Fibroblast of gingiva (primary cell): ENCODE measurements at regions not wholly inside any gene's neighbourhood (a gene's known extent, or its start where the extent isn't known, plus 50 kb on each side); places are given as distances from the start of the nearest gene placed in this dataset.

ENCODE experiments used
- DNase-seq: peaks from one replicate; pipeline ENCODE4 v3.0.0-alpha.2; 2011; ENCODE audit warnings: low read depth

DNA sequence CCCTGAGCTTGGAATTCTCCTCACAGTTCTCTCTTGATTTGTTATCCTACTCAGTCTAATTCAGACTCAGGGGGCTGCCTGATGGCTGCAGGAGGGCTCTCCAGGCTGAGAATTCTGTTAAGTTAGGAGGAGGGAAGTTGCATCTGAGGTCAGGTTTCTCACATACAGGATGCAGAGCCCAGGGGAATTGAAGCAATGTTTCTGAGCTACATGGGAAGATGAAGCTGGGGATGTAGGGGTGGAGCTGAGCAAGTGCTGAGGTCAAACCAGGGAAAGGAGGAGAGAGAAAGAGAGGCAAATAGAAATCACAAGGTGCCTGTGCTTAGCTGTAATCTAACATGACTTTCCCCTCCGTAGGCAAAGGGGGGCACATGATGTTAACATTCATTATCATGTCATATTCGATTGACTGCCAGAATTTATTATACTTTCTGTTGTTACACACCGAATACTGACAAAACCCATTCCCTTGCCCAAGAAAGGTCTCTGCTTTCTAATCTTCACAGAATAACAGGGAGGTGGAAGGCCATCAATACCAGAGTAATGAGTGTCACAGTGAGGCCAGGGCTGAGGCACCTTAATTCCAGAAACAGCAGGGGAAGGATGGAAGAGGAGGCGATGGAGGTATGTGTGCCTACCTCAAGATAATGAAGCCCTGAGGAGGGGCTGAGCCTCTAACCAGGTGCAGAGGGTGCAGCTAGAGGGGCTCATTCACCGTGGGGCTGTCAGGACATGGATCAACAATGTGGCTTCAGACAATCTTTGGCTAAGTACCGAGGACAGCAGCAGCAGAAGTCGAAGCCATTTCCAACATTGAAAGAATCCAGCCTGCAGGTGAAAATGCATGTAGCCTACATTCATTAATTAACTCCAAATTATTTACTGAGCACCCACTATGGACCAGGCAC, 205.4 kb upstream of the SNX19 start:
- DNase-seq = no peak

DNA sequence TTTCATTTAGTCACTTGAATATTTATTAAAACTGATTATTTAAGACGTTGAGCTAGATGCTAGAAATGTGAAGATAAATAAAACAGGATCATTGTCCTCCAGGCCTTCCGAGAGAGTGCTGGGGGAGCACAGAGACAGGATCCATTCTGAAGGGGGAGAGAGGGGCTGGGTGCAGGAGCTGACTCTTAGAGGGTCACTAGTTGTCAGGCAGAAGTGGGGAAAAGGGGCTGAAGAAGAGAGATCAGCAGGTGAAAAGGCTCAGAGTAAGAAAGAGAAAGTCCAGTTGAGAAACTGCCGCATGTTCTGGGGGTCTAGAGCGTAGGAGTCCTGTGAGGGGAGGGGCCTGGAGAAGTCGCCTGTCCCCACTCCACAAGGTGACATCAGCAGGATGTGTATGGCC, 206.2 kb upstream of the SNX19 start:
- DNase-seq = no peak

DNA sequence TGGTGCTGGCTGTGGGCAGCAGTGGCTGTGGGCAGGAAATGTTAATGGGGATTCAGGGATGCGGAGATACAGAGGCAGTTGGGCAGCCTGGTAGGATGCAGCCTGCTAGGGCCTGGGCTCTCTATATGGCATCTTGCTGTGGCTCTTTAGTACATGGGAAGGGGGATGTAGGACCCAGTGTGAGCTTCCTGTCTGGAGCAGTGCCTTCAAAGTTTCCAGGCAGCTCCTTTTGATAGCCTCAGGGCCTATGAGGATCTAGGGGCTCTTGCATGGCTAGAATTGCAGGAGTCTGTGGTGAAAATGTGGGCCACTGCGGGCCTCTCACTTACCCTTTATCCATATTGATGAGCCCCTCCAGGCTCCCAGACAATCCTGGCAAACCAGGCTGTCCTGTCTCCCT, 213.2 kb upstream of the SNX19 start:
- no peak for DNase-seq

DNA sequence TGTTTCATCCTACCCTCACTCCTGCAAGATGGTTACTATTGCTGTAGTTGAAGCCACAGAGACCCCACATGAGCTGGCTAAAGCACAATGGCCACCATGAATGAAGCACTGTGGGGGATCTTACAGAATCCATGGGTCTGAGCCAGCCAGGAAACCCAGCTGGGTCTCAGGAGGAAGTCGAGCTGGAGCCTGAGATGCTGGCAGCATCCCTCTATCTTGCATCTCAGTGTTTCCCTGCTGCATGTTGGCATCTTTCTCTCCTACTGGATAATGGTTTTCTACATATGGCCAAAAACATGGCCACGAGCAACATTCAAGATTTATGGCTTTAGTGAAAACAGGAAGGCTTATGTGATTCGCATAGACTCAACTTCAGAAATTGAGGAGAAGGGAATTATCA, 219.3 kb upstream of the SNX19 start:
- DNase-seq = no peak

DNA sequence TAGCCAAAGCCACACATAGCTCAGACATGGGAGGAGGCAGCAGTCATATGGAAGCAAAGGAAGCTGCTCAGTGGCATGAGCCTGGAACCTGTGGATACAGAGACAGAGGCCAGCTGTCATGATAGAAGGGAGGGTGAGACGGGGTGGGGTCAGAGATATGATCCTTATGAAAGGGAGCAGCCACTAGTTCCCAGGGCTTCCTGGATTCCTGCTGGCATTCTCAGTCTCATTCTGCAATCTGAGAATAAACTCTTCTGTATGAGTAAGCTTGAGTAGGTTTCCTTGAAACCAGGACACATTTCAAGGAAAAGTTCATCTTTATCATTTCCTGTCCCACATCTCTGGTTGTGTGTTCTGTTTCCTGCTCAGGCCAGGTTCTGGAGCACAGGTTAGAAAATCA, 220.2 kb upstream of the SNX19 start:
- DNase-seq = no peak

DNA sequence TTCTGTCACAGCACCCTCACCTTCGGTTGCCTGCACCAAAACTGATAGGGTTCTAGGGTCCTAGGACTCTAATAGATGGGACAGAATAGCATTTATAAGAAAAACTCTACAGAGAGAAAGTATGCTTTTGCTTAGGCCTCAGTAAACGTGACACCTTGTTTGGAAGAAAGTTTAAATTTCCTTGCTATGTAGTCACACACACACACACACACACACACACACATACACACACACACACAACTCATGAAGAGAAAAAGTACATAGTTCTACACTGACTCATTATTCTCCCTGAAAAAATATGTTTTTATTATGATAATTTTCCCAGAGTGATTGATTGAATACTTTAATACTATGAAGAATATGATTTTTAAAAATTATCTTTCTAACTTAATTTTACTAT, 220.8 kb upstream of the SNX19 start:
- no peak for DNase-seq

DNA sequence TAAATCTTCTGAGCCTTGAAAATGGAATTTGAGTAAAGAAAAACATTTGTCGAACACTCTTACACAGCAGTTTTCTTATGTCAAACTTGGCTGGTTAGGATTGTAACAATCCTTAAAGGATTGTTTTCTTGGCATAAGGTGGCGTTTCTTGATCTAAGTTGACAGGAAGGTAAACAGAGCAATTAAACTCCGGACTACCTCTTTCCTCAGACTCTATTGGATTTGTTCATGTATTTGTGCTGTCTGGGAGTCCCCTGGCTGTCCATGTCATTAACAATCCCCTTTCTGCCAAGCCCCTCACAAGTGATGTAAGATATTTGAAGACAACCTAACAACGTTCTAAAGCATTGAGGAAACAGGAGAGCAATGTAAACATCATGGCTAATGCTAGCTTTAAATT, 222.5 kb upstream of the SNX19 start:
- no peak for DNase-seq

DNA sequence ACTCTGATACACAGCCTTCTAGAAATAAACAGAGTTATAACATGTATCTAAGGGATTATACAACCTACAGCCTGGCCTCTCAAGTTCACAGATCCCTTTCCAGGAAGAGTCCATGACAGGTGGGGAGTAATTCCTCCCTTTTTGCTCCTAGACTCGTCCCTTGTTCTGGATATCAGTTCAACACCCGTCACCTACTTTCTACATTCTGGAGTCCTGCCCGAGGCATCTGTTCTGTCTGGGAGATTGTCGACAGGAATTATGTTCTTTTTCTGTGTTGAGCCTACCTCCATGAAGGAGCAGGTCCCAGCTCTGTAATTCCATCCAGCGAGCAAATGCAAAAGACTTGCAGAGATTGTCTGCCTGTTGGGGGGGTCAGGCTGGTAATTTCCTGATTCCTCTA, 224.6 kb upstream of the NTM start:
- DNase-seq = no peak

DNA sequence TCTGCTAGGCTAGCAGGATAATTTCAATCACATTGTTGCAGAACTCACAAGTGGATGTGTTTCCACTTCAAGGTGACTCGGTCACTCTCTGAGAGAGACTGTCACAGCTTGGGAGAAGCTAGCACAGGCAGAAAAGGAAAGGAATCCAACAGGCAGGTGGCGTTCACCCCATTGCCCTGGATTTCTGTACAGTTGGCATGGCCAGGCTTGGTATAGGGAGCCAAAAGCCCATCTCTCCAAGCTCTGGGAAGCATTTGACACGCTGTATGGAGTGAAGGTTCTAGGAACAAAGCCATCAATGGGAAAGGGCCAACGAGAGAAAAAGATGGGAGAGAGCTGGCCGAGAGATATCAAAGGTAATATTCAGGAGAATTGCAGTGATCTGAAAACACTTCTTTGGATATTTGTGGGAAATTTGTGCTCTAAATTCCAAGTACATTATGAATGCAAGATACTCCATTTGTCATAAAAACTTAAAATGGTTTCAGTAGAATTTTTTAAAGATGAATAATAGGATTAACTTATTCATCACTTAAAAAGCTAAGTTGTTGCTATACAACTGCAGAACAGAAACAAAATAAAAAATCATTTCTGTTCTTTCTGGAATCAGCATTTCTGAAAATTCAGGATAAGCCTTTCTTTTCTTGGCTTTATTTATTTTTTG, 223.5 kb upstream of the NTM start:
- no peak for DNase-seq

DNA sequence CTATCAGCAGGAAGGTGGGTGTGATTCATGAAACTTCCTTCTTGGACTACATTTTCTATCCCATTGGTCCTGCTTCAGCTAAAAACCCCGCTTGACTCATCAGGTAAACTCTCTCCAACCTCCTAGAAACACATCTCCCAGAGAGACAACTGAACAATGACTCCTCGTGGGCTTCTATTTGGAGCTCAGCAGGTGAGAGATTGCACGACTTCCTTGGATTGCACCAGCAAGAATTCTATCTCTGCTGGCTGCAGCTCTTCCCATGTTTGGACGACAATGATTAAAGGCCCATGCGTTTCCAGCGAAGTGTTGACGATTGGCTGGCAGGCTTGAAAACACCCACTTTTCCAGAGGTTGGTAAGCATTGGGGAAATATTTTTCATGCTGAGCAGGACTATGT, 216.1 kb upstream of the NTM start:
- no peak for DNase-seq

DNA sequence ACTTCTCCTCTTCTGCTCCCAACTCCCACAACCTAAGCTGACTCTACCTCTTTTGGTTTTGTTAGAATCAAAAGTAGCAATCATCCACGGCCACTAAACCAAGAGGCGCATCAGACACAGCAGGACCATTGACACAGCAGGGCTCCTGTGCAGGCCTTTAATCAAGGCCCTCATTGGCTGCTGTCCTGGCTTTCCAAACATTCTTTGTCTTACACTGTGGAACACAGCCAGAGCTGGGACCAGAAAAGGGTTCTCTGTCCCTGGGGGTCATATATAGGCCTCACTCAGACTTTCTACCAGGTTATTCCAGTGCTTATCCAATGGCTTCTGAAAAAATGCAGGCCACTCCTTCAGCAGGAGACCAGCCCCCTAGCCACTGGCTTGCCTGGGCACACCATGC, 212.7 kb upstream of the NTM start:
- DNase-seq = no peak

DNA sequence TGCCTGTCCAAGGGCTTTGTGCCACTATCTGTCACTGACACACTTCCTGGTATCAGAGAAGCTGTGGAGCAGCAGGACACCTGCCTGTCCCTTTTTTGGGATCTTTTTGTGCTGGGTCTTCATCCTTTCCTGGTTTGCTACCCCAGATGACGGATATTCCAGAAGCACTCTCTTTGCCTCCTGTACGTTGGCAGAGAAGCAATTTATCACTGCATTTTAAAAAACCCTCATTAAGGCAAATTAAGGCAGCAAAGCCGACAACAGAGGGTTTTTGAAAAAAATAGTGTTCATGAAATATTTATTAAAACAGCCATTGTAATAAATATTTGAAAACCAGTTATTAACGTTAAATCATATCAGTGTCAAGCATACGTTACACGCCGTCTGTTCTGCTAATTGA, 209.6 kb upstream of the NTM start:
- DNase-seq = no peak

DNA sequence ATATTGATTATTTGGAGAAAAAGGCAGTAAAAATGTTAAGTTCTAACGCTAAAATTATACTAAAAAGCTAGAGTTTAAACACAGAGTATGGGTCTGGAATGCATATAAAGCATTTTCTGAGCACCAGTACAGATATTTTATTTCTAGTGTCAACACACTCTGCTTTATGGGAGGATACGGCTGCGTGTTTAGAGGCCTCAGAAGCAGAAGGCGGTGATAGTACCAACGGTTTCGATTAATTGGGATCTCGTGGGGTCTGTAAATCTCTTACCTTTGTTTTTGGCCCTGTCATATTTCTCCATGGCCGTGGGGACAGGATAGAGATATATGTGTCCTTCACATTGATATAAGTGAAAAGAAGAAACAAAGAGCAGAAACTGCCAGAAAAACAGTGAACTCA, 206.8 kb upstream of the NTM start:
- DNase-seq = no peak

DNA sequence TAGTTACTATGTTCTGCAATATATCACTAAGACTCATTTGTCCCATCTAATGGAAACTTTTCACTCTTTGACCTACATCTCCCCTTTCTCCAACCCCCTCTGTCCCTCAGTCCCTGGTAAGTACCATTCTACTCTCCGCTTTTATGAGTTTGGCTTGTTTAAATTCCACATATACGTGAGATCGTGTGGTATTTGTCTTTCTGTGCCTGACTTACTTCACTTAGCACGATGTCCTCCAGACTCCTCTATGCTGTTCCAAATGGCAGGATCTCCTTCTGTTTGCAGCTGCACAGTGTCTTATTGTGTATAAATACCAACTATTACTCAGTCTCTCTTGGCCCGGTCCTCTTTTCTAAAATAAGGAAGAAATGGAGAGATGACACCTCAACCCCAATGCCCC, 205.4 kb upstream of the NTM start:
- no peak for DNase-seq

DNA sequence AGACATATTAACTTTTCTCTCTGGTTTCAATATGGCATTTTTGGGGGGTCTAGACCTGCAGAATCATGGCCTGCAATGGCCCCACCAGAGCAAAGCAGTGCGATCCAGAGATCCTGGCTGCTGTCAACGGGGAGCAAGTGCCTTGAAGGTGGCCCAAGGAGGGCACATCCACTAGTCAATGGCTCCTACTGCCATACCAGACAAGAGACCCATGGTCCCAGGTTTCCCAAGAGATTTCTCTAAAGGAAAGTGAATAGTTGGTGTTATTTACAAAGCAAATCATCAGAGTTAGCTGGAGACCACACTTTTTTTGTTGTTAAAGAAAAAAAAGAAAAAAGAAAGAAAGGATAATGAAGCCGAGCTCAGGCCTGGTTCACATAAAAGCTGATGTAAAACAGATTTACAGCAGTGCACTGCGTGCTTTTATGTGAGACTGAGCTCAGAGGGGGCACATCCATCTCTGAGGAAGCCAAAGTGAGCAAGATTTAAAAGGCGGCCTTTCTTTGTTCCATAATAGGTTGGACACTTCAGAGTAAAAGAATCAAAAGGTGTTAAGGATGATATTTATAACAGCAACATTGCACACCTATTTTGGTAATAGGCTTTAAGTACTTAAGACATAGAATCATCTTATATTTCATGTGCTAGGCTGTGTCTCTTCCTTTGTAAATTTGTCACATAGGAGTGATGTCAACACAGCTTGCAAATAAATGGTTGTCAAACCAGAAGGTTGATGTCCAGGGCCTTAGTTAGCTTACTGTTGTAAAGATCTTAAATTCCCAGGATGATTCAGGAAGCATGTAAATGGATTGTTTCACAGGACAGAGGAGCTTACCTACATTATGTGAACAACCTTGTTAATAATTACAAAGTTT, 201.3 kb upstream of the NTM start:
- DNase-seq = no peak

DNA sequence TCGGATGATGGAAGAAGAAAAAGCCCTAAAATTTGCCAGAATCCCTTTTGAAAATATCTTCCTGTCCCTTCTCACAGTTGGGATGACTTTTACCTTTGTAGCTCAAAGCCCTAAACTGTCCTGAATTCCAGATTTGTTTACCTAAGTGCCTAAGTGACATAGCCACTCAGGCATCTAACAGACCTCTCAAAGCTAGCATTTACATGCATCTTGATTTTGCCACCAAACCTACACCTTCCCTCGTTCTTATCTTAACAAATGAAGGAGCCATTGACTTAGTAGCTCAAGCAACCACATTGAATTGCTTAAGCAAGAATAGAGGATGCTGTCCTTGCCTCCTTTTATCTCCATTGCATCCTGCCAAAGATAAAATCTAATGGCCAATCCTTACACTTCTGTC, 198.4 kb upstream of the NTM start:
- no peak for DNase-seq

DNA sequence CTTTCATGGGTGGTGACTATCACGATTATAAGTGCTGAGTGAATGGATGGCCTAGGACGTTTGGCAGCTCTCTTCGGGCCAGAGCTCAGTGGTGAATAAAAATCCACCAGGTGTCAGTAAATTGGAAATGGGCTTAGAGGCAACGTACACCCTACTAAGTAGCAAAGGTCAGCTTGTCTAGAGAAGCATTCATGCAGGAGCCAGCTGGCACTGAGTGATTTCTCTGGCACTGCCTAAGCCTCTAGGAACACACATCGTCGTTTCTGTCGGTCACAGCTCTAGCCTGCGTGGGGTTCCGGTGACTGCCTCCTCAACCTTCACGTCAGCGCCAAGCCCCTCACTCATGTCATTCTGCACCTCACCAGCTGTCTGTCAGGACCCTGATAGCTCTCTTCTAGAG, 192.4 kb upstream of the NTM start:
- no peak for DNase-seq

DNA sequence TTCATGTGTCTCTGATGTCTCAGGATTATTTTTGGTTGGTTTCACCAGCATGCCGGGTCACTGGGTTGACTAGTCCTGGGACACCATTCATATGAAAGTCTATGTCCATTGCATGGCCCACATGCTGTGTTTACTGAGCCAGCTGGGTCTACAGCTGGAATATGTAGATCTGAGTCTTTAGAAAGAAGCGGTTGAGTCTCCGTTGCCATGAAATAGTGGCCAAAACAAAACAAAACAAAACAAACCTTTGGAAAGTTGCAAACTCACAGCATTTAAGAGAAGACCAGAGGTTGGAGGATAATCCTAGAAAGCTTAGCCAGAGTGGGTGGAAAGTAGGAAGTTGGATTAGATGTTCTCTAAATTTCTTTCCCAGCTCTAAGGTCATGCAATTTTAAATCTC, 191.8 kb upstream of the NTM start:
- DNase-seq = no peak

DNA sequence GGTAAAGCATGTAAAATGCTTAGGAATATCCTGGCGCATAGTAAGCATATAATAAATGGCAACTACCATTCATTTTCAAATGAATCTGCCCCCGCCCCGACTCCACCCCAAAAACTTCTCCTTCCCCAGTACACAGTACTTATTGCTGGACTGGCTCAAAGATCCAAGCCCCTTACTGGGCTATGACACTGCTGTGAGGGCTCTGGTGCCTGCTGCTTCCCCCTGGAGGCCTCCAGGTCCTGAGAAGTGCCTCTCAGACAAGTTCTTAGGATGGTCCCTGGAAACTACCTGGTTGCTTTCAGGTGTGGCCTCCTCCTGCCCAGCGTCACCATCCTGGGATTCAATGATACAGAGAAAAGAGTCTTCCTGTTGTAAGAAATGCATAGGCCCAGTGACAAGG, 190.6 kb upstream of the NTM start:
- DNase-seq = no peak

DNA sequence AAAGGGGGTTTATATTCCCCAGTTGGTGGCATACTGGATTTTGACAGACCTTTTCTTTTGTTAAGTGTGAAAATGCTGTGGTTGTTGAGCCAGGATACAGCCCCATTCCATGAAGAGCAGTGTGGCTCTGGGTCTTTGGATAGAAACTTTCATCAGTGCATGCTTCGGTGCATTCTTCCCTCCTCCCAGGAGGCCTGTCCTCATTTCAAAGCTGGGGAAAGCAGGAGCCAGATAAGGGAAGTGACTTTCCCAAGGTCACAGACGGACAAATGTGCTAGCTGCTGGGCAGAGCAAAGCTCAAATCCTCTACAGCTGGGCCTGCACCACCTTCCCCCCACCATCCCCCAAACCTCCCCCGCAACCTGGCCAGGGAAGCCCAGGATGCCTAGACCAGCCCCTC, 184.5 kb upstream of the NTM start:
- DNase-seq = no peak

DNA sequence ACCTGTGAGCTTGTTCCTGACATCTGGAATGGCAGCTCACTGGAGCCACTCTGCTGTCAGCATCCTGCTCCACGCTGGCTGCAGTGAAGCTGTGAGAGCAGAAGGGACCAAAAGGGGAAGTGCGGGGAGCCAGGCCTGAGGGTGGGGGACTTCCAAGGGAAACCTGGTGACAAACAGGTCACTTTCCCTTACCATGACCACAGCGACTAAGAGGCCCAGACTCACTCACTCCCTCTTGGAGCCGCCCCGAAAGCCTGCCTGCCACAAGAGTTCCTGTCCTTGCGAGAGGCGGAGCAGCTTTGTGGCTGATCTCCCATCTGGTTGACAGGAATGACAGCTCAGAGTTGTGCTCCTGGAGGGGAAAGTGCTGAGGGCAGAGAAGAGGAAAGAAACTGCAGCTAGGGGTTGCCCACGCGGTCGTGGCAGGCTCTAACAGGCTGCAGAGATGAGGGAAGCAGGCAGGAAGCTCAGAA, 183.8 kb upstream of the NTM start:
- no peak for DNase-seq

DNA sequence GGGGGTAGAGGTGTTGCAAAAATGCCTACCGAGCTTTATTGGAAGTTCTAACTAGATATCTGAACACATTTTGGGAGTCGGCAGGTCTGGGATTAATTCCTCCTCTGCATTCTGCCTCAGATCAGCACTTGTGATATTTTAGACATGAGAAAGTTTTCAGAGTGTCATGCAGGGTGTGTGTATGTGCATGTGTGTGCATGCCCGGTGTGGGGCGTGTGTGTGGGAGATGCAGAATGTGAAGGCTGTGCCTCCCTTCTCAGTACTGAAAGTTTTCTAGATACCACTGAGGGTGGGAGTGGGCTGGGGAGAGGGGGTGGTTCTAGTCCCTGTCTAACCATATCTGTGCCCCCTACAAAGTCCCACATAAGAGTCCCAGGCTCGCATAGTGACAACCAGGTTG, 180.0 kb upstream of the NTM start:
- no peak for DNase-seq

DNA sequence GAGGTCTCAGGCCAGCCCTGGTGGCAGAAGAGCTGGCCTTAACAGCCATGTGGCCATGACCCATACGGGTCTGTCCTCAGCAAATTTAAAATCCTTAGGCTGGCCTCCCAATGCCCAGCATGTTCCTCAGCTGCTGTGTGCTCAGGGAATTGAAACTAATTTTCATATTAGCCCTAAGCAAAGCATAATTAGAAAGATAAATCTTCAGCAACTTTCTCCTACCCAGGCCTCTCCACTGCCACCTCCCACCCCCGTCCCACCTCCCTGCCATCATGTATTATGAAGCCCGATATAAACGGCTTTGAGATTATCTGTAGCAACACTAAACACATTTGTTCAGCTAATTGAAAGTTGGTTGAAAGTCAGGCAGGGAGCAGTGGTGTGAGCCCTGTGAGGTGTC, 178.8 kb upstream of the NTM start:
- DNase-seq = no peak
